AG10803 (cell line): ENCODE measurements at regions not wholly inside any gene's neighbourhood (a gene's known extent, or its start where the extent isn't known, plus 50 kb on each side); places are given as distances from the start of the nearest gene placed in this dataset.
"Not testable (repeated sequence)": the region's sequence is repeated elsewhere in the genome, so short reads cannot be mapped to it uniquely, and the experiment has no call there.

Experiments
- DNase-seq: peaks from one replicate; pipeline ENCODE4 v3.0.0; 2010; ENCODE audit warnings: low read depth
- H3K4me3 ChIP-seq: 2 replicates; pipeline ENCODE4 v1.5.1; 2011; ENCODE audit warnings: mild to moderate bottlenecking, low read length, control low read depth
- CTCF ChIP-seq: conservative IDR thresholded peaks from 2 replicates; pipeline ENCODE4 v1.5.1; 2011; ENCODE audit warnings: mild to moderate bottlenecking, low read length, control low read depth, inconsistent platforms

- H3K4me3 ChIP-seq, result no peak overlapping the region
- no peak for DNase-seq
- no peak for TF ChIP-seq CTCF
Measured at GRCh38 chr5:127196042-127196441, 94.6 kb upstream of the MEGF10 start.

- DNase-seq, H3K4me3 ChIP-seq: not testable (repeated sequence)
Measured at GRCh38 chr5:127197402-127198167, 93.0 kb upstream of the MEGF10 start.

- not testable (repeated sequence) for H3K4me3 ChIP-seq, DNase-seq
Measured at GRCh38 chr5:127202738-127203137, 87.9 kb upstream of the MEGF10 start.

- no peak for TF ChIP-seq CTCF
- H3K4me3 ChIP-seq, result no peak overlapping the region
- DNase-seq, result peak; percentile 46
Measured at GRCh38 chr5:127203818-127204217, 86.8 kb upstream of the MEGF10 start.

GRCh38 chr5:127205147-127205546, 85.4 kb upstream of the MEGF10 start:
- no peak for DNase-seq
- H3K4me3 ChIP-seq, result no peak overlapping the region
- no peak for TF ChIP-seq CTCF

GRCh38 chr5:127206320-127207113, 84.1 kb upstream of the MEGF10 start:
- TF ChIP-seq CTCF, result no peak
- peak; percentile 61 for DNase-seq

GRCh38 chr5:127210042-127210441, 80.6 kb upstream of the MEGF10 start:
- no peak overlapping the region for H3K4me3 ChIP-seq
- no peak for TF ChIP-seq CTCF
- no peak for DNase-seq

More at GRCh38 chr5:127206320-127207113, 84.1 kb upstream of the MEGF10 start:
- no peak overlapping the region for H3K4me3 ChIP-seq

- TF ChIP-seq CTCF, result no peak
- H3K4me3 ChIP-seq, result no peak overlapping the region
- no peak for DNase-seq
Measured at GRCh38 chr5:127213231-127213630, 77.4 kb upstream of the MEGF10 start.
